Endothelial cell of umbilical vein (primary cell): ENCODE measurements at regions not wholly inside any gene's neighbourhood (a gene's known extent, or its start where the extent isn't known, plus 50 kb on each side); places are given as distances from the start of the nearest gene placed in this dataset.

ENCODE experiments used
- BruUV-seq: library from RNA; stranded (reverse); fragments of 400-500 nt; replicated peaks from 2 replicates; lab custom pipeline; 2021; lab: Mats Ljungman, UMichigan
- CTCF ChIA-PET: fragments of 300-600, 350-600 bp; sonication (Branson Sonifier 250); formaldehyde crosslinking; loops from one replicate; lab custom pipeline; 2021; ENCODE audit warnings: antibody characterized with exemption, inconsistent platforms; lab: Charles Lee
- POLR2A ChIA-PET: fragments of 300-600, 350-600 bp; sonication (Branson Sonifier 250); formaldehyde crosslinking; loops from one replicate; lab custom pipeline; 2021; ENCODE audit warnings: antibody characterized with exemption, inconsistent platforms; lab: Charles Lee
- DNase-seq: peaks from one replicate; pipeline ENCODE4 v3.0.0-alpha.2; 2011; ENCODE audit warnings: low read depth, low spot score
- FAIRE-seq: peaks from 2 replicates; lab custom pipeline; 2011; peaks lifted over from hg19 to GRCh38; lab: Jason Lieb, UNC
- H2AFZ ChIP-seq: 2 replicates; pipeline ENCODE4 v1.6.0; 2012; ENCODE audit warnings: low read depth, low read length, control low read depth, inconsistent platforms
- H3K27ac ChIP-seq: 2 replicates; pipeline ENCODE4 v1.5.1; 2011; ENCODE audit warnings: low read depth, mild to moderate bottlenecking, control low read depth, low read length, moderate library complexity; ENCODE audit not compliant: insufficient read depth
- H3K27me3 ChIP-seq, 2 experiments: 2 replicates each; pipeline versions ENCODE4 v1.6.0 to v1.6.1; 2011; ENCODE audit warnings: low read length in 2 of 2, mixed read lengths in 1 of 2; ENCODE audit not compliant: control insufficient read depth in 2 of 2, insufficient read depth in 2 of 2
- H3K36me3 ChIP-seq, 2 experiments: 2 replicates in 1 of 2; 3 replicates in 1 of 2; pipeline ENCODE4 v1.5.1; 2011; ENCODE audit warnings: low read length in 2 of 2, mild to moderate bottlenecking in 1 of 2, moderate library complexity in 1 of 2; ENCODE audit not compliant: control insufficient read depth in 2 of 2, insufficient read depth in 2 of 2; ENCODE audit errors: extremely low read depth in 1 of 2
- H3K4me1 ChIP-seq: 3 replicates; pipeline ENCODE4 v1.5.1; 2011; ENCODE audit warnings: mild to moderate bottlenecking, low read length; ENCODE audit not compliant: control insufficient read depth, insufficient read depth; ENCODE audit errors: extremely low read depth
- H3K4me2 ChIP-seq: 2 replicates; pipeline ENCODE4 v1.6.1; 2011; ENCODE audit warnings: low read length, control low read depth, mixed read lengths; ENCODE audit not compliant: insufficient read depth
- H3K4me3 ChIP-seq, 3 experiments: fragments of 200-600 bp in 1 of 3; sonication (generic), shearing (Covaris generic) in 1 of 3; replicated peaks in 1 of 3; 2 replicates each; pipeline ENCODE4 v1.5.1; 2011 to 2016; ENCODE audit warnings: control low read depth in 3 of 3, low read length in 3 of 3, mild to moderate bottlenecking in 2 of 3, inconsistent platforms in 1 of 3, low read depth in 1 of 3, moderate library complexity in 1 of 3; ENCODE audit not compliant: insufficient read depth in 1 of 3
- H3K79me2 ChIP-seq: 2 replicates; pipeline ENCODE4 v1.6.0; 2012; ENCODE audit warnings: low read length, inconsistent platforms; ENCODE audit not compliant: control insufficient read depth, insufficient read depth
- H3K9ac ChIP-seq: replicated peaks from 2 replicates; pipeline ENCODE3; 2011; ENCODE audit warnings: low read length, control low read depth; ENCODE audit not compliant: insufficient read depth; ENCODE audit errors: extremely low read depth
- H3K9me1 ChIP-seq: replicated peaks from 3 replicates; pipeline ENCODE4 v1.6.0; 2011; ENCODE audit warnings: mild to moderate bottlenecking, low read length; ENCODE audit not compliant: control insufficient read depth, insufficient read depth; ENCODE audit errors: extremely low read depth
- H3K9me3 ChIP-seq: replicated peaks from 2 replicates; pipeline ENCODE4 v1.5.1; 2012; ENCODE audit warnings: low read length, inconsistent platforms; ENCODE audit not compliant: control insufficient read depth, insufficient read depth
- H4K20me1 ChIP-seq: replicated peaks from 2 replicates; pipeline ENCODE3; 2011; ENCODE audit warnings: mild to moderate bottlenecking, low read length; ENCODE audit not compliant: control insufficient read depth, insufficient read depth; ENCODE audit errors: extremely low read depth
- EZH2 ChIP-seq: IDR thresholded peaks from 2 replicates; pipeline ENCODE4 v1.6.1; 2012; ENCODE audit warnings: borderline replicate concordance, low read depth, mild to moderate bottlenecking, moderate library complexity, low read length, inconsistent platforms; ENCODE audit not compliant: severe bottlenecking
- FOS ChIP-seq: IDR thresholded peaks from 2 replicates; pipeline ENCODE4 v1.6.1; 2011; ENCODE audit warnings: mild to moderate bottlenecking, low read length, moderate library complexity, borderline replicate concordance; ENCODE audit not compliant: insufficient read depth
- GATA2 ChIP-seq: IDR thresholded peaks from 2 replicates; pipeline ENCODE4 v1.7.0; 2011; ENCODE audit warnings: low read depth, mild to moderate bottlenecking, moderate library complexity, mixed read lengths, low read length; ENCODE audit not compliant: insufficient read length, insufficient read depth
- JUN ChIP-seq: IDR thresholded peaks from 2 replicates; pipeline ENCODE4 v1.6.1; 2011; ENCODE audit warnings: borderline replicate concordance, low read depth; ENCODE audit not compliant: insufficient read length, insufficient read depth
- MYC ChIP-seq: IDR thresholded peaks from one replicate; pipeline ENCODE4 v1.6.1; 2011; ENCODE audit warnings: mild to moderate bottlenecking, low read depth, low read length
- POLR2A ChIP-seq: IDR thresholded peaks from 2 replicates; pipeline ENCODE4 v1.6.1; 2012; ENCODE audit warnings: low read depth, mild to moderate bottlenecking, control low read depth, low read length
- POLR2AphosphoS5 ChIP-seq: IDR thresholded peaks from 2 replicates; pipeline ENCODE4 v1.6.1; 2012; ENCODE audit warnings: low read depth, mild to moderate bottlenecking, control low read depth, low read length, moderate library complexity; ENCODE audit not compliant: insufficient read depth
- dilution Hi-C: fragments of 300-500 bp; cut with MboI; formaldehyde crosslinking; loops from one replicate; pipeline ENCODE4 v1.15.0; 2019; ENCODE audit warnings: low sequenced_read_pairs; ENCODE audit not compliant: extremely low pct_ligation_motif_present
- intact Hi-C: fragments of 100-400 bp; cut with micrococcal nuclease; formaldehyde crosslinking; loops from one replicate; pipeline ENCODE4 v1.10.0; 2022
- TF ChIP-seq, protein P1 (sequence below): IDR thresholded peaks from 2 replicates; pipeline ENCODE4 v1.6.1; 2011; ENCODE audit not compliant: insufficient read depth, insufficient read length
- TF ChIP-seq, protein P2 (sequence below), 2 donors: IDR thresholded peaks; 1 replicate in 1 of 2; 2 replicates in 1 of 2; pipeline ENCODE4 v1.5.1; 2011; ENCODE audit warnings: low read length in 2 of 2, mild to moderate bottlenecking in 2 of 2, moderate library complexity in 2 of 2, control low read depth in 1 of 2, inconsistent platforms in 1 of 2, low read depth in 1 of 2; ENCODE audit not compliant: insufficient read depth in 1 of 2; ENCODE audit errors: extremely low read depth in 1 of 2

DNA sequence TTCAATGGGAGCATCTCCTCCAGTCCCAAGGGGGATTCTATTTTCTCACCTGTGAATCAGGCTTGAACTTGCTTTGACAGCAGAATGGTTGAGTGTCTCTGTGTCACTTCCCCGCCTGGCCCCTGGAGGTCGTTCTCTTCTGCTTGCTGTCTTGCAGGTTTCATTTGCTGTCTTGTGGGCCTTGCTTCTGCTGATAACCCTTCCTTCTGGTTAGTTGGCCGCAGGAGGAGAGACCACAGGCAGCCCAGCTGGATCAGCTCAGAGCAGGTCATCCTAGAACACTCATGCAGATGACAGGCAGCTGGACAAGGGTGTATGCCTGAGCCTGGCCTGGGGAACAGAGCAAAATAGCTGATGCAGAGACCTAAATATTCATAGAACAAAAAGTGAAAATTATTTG is 344.2 kb upstream of the ADARB2 start:
- no peak overlapping the region for H3K4me3 ChIP-seq
- ChIA-PET CTCF (no interaction called here), POLR2A (no interaction called here)
- intact Hi-C loops (no loop called here), dilution Hi-C loops (no loop called here)
- no peaks in the 10 kb centered on the region for H3K9me1 ChIP-seq
- BruUV-seq, result no TSS peak
- DNase-seq (no peak), FAIRE-seq (no peak)
- H3K4me2 ChIP-seq, result no peak overlapping the region
- no peak overlapping the region for H2AFZ ChIP-seq
- no peaks in the 10 kb centered on the region for H3K36me3 ChIP-seq
- H3K27ac ChIP-seq, result no peak overlapping the region
- TF ChIP-seq JUN (no peak), MYC (no peak), POLR2AphosphoS5 (no peak), GATA2 (no peak), EZH2 (no peak), POLR2A (no peak), FOS (no peak)
- TF ChIP-seq, protein P1, sequence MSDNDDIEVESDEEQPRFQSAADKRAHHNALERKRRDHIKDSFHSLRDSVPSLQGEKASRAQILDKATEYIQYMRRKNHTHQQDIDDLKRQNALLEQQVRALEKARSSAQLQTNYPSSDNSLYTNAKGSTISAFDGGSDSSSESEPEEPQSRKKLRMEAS, result no peak
- TF ChIP-seq, protein P2, sequence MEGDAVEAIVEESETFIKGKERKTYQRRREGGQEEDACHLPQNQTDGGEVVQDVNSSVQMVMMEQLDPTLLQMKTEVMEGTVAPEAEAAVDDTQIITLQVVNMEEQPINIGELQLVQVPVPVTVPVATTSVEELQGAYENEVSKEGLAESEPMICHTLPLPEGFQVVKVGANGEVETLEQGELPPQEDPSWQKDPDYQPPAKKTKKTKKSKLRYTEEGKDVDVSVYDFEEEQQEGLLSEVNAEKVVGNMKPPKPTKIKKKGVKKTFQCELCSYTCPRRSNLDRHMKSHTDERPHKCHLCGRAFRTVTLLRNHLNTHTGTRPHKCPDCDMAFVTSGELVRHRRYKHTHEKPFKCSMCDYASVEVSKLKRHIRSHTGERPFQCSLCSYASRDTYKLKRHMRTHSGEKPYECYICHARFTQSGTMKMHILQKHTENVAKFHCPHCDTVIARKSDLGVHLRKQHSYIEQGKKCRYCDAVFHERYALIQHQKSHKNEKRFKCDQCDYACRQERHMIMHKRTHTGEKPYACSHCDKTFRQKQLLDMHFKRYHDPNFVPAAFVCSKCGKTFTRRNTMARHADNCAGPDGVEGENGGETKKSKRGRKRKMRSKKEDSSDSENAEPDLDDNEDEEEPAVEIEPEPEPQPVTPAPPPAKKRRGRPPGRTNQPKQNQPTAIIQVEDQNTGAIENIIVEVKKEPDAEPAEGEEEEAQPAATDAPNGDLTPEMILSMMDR (IDR thresholded peaks at IDR 0.05; ENCODE audit: extremely low read depth in 1 of 2, insufficient read depth in 1 of 2, low read depth in 1 of 2, low read length in 2 of 2), result no peak
- H3K27me3 ChIP-seq, result no peaks in the 10 kb centered on the region
- H3K4me1 ChIP-seq, result no peaks in the 10 kb centered on the region
- no peaks in the 10 kb centered on the region for H4K20me1 ChIP-seq
- H3K79me2 ChIP-seq, result no peaks in the 10 kb centered on the region
- no peak overlapping the region for H3K9ac ChIP-seq
- H3K9me3 ChIP-seq, result peaks cover 6% of the 10 kb centered on the region
